ENCODE measurements at regions not wholly inside any gene's neighbourhood (a gene's known extent, or its start where the extent isn't known, plus 50 kb on each side); places are given as distances from the start of the nearest gene placed in this dataset.
"Not testable (repeated sequence)": the region's sequence is repeated elsewhere in the genome, so short reads cannot be mapped to it uniquely, and the experiment has no call there.

GRCh38 chr12:131432532-131433260, 278.2 kb upstream of the SFSWAP start:
- no peak overlapping the region for H3K27ac ChIP-seq
- TF ChIP-seq ZFX (IDR thresholded peaks at IDR 0.05) (no peak), CTCF (conservative IDR thresholded peaks at IDR 0.05) (no peak)

GRCh38 chr12:131434208-131435125, 276.4 kb upstream of the SFSWAP start:
- TF ChIP-seq ZFX (IDR thresholded peaks at IDR 0.05) (no peak), CTCF (conservative IDR thresholded peaks at IDR 0.05) (no peak)
- no peak overlapping the region for H3K27ac ChIP-seq

- no peak overlapping the region for H3K27ac ChIP-seq
- no peak for TF ChIP-seq CTCF (conservative IDR thresholded peaks at IDR 0.05)
- TF ChIP-seq ZFX (IDR thresholded peaks at IDR 0.05): no peak
These were observed 273.8 kb upstream of the SFSWAP start for GRCh38 chr12:131436922-131437705.

GRCh38 chr12:131437706-131438492, 273.0 kb upstream of the SFSWAP start:
- TF ChIP-seq ZFX (IDR thresholded peaks at IDR 0.05): no peak
- no peak overlapping the region for H3K27ac ChIP-seq

- H3K27ac ChIP-seq: not testable (repeated sequence)
These were observed 272.4 kb upstream of the SFSWAP start for GRCh38 chr12:131438493-131438835.

GRCh38 chr12:131438881-131439280, 272.0 kb upstream of the SFSWAP start:
- H3K27ac ChIP-seq: no peak overlapping the region
- TF ChIP-seq ZFX (IDR thresholded peaks at IDR 0.05) (no peak), CTCF (conservative IDR thresholded peaks at IDR 0.05) (no peak)

GRCh38 chr12:131439752-131440151, 271.1 kb upstream of the SFSWAP start:
- not testable (repeated sequence) for H3K27ac ChIP-seq

- H3K27ac ChIP-seq: not testable (repeated sequence)
These were observed 270.5 kb upstream of the SFSWAP start for GRCh38 chr12:131440209-131441059.
